A549 (cell line): ENCODE measurements at regions not wholly inside any gene's neighbourhood (a gene's known extent, or its start where the extent isn't known, plus 50 kb on each side); places are given as distances from the start of the nearest gene placed in this dataset.
A peak's percentile ranks its signal among the peaks of the same experiment; 100 is the strongest.

ENCODE experiments used
- ATAC-seq, 2 experiments: fragments of 200-7000 bp in 1 of 2; fragments of >200 bp in 1 of 2; cut with Nextera tagmentation in 1 of 2; cut with Tn5 transposase in 1 of 2; 3 replicates each; pipeline versions ENCODE4 v1.8.0 to v1.9.1; 2018 to 2020; ENCODE audit warnings: mild to moderate bottlenecking in 1 of 2, moderate library complexity in 1 of 2
- CTCF ChIA-PET: fragments of 300-600 bp; sonication (Branson Sonifier 250); formaldehyde crosslinking; extraction: SDS; loops from one replicate; lab custom pipeline; 2021; ENCODE audit warnings: antibody characterized with exemption, inconsistent platforms; lab: Yijun Ruan, JAX
- POLR2A ChIA-PET: fragments of 350-600 bp; formaldehyde crosslinking; extraction: SDS; loops from one replicate; lab custom pipeline; 2021; ENCODE audit warnings: antibody characterized with exemption, inconsistent platforms; lab: Yijun Ruan, JAX
- DNase-seq, 2 experiments: peaks; one replicate each; pipeline versions ENCODE4 v3.0.0 to v3.0.0-alpha.2; 2011 to 2016; ENCODE audit warnings: low read depth in 1 of 2, low spot score in 1 of 2
- FAIRE-seq: peaks from 2 replicates; lab custom pipeline; 2011; peaks lifted over from hg19 to GRCh38; lab: Jason Lieb, UNC
- H3K27ac ChIP-seq, 2 experiments: fragments of >200 bp; sonication (Bioruptor Twin); formaldehyde crosslinking; 3 replicates each; pipeline ENCODE4 v1.5.1; 2016 to 2017
- H3K4me1 ChIP-seq: fragments of >200 bp; sonication (Bioruptor Twin); formaldehyde crosslinking; 3 replicates; pipeline ENCODE4 v1.6.1; 2016
- H3K4me2 ChIP-seq: fragments of >200 bp; sonication (Bioruptor Twin); formaldehyde crosslinking; 3 replicates; pipeline ENCODE4 v1.6.1; 2016
- H3K4me3 ChIP-seq: fragments of >200 bp; sonication (Bioruptor Twin); formaldehyde crosslinking; 3 replicates; pipeline ENCODE4 v1.5.1; 2016
- H3K9me3 ChIP-seq: fragments of >200 bp; sonication (Bioruptor Twin); formaldehyde crosslinking; 3 replicates; pipeline ENCODE4 v1.6.1; 2016
- BHLHE40 ChIP-seq: IDR thresholded peaks from 2 replicates; pipeline ENCODE4 v1.6.1; 2012; ENCODE audit warnings: low read depth, low read length, inconsistent platforms
- CTCF ChIP-seq: fragments of >200 bp; sonication (Bioruptor Twin); formaldehyde crosslinking; IDR thresholded peaks from 3 replicates; pipeline ENCODE4 v1.5.1; 2016
- EHMT2 ChIP-seq: fragments of 200-600 bp; sonication (generic); IDR thresholded peaks from 2 replicates; pipeline ENCODE4 v1.6.1; 2016; ENCODE audit warnings: antibody characterized with exemption, low read depth, mild to moderate bottlenecking, moderate library complexity
- EP300 ChIP-seq, 2 experiments: fragments of >200 bp; sonication (Bioruptor Twin); formaldehyde crosslinking; IDR thresholded peaks; 2 replicates in 1 of 2; 3 replicates in 1 of 2; pipeline ENCODE4 v1.6.1; 2016 to 2017
- FOXS1 ChIP-seq: fragments of 250-450 bp; sonication (Bioruptor Pico); IDR thresholded peaks from 2 replicates; pipeline ENCODE4 v1.5.0; 2020; ENCODE audit warnings: mild to moderate bottlenecking, moderate library complexity
- HDAC2 ChIP-seq: fragments of 200-600 bp; sonication (generic); IDR thresholded peaks from 2 replicates; pipeline ENCODE4 v1.6.1; 2016
- HES2 ChIP-seq: fragments of >200 bp; sonication (Bioruptor Twin); formaldehyde crosslinking; IDR thresholded peaks from 2 replicates; pipeline ENCODE4 v1.6.1; 2016
- HEYL ChIP-seq: fragments of 250-450 bp; sonication (Bioruptor Pico); IDR thresholded peaks from 2 replicates; pipeline ENCODE4 v1.8.0; 2021; ENCODE audit warnings: mild to moderate bottlenecking, moderate library complexity
- HOXB13 ChIP-seq: fragments of 250-450 bp; sonication (Bioruptor Pico); IDR thresholded peaks from 2 replicates; pipeline ENCODE4 v1.5.0; 2020; ENCODE audit warnings: low read depth, mild to moderate bottlenecking, moderate library complexity
- HOXB5 ChIP-seq: fragments of 250-450 bp; sonication (Bioruptor Pico); IDR thresholded peaks from 2 replicates; pipeline ENCODE4 v1.5.0; 2020; ENCODE audit warnings: mild to moderate bottlenecking, moderate library complexity
- KDM1A ChIP-seq: fragments of 200-600 bp; sonication (generic); IDR thresholded peaks from 2 replicates; pipeline ENCODE4 v1.6.1; 2016; ENCODE audit warnings: low read depth, mild to moderate bottlenecking
- MAFK ChIP-seq: fragments of 450-650 bp; IDR thresholded peaks from 2 replicates; pipeline ENCODE4 v1.6.1; 2014; ENCODE audit not compliant: partially characterized antibody
- NR3C1 ChIP-seq: fragments of >200 bp; sonication (Bioruptor Twin); formaldehyde crosslinking; IDR thresholded peaks from 3 replicates; pipeline ENCODE4 v1.6.1; 2017
- PBX3 ChIP-seq: IDR thresholded peaks from 2 replicates; pipeline ENCODE4 v1.6.1; 2012
- RCOR1 ChIP-seq: fragments of 150-350 bp; IDR thresholded peaks from 2 replicates; pipeline ENCODE4 v1.6.1; 2014; ENCODE audit warnings: antibody characterized with exemption, low read length, low read depth
- REST ChIP-seq: fragments of 200-600 bp; sonication (generic); IDR thresholded peaks from 2 replicates; pipeline ENCODE4 v1.6.1; 2016; ENCODE audit warnings: antibody characterized with exemption, mild to moderate bottlenecking, moderate library complexity
- RNF2 ChIP-seq: fragments of 200-600 bp; sonication (generic); IDR thresholded peaks from 2 replicates; pipeline ENCODE4 v1.6.1; 2016; ENCODE audit warnings: low read depth, mild to moderate bottlenecking, antibody characterized with exemption, moderate library complexity, borderline replicate concordance
- TFCP2L1 ChIP-seq: fragments of 250-450 bp; sonication (Bioruptor Pico); IDR thresholded peaks from 2 replicates; pipeline ENCODE4 v1.5.0; 2021; ENCODE audit warnings: mild to moderate bottlenecking
- WGBS: methylation state at CpG from one replicate; pipeline ENCODE4 v1.1.6; 2017; ENCODE audit errors: missing lambda C conversion rate; 5-methylcytosine and 5-hydroxymethylcytosine counted together

DNA sequence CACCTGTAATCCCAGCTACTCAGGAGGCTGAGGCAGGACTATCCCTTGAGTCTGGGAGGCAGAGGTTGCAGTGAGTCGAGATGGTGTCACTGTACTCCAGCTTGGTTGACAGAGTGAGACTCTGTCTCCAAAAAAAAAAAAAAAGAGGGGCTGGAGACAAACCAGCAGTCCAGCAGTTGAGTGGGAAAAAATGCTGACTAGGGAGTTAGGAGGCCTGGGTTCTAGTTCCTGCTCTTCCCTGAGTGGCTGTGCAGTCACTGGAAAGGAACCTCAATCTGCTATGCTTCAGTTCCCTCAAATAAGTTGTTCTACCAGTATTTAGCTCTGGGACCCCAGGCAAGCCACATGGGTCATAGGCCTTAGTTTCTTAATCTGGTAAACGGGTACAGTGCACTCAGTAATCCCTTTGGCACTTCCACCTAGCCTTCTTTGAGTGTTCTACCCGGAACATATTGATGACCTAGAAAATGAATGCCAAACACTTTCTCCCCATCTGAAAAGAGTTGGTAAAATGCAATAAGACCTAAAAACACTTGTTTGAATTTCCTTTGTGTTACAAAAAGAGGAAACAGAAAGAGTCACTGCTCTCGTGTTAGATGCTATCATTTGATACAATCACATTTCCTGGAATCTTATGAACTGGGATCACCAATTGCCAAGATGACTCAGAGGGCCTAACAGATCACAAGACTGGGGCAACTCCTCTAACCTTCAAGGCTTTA lies 99.3 kb upstream of the EGFL6 start:
- Histone ChIP-seq H3K27ac (peak overlapping the region in 1 of 2 experiments; percentile 52; a peak in 3 of 6 replicates), H3K4me3 (no peak overlapping the region), H3K4me1 (peaks cover 7% of the 10 kb centered on the region; the same call in 1 of the 3 replicates), H3K4me2 (0 out of 3 replicates have a peak overlapping the region, but pooled peaks have one; percentile 14), H3K9me3 (no peaks in the 10 kb centered on the region)
- ATAC-seq (no peak), DNase-seq (peak in 1 of 2 experiments; percentile 14), FAIRE-seq (no peak)
- ChIA-PET POLR2A (no interaction called here), CTCF (interaction anchor here (1.1 to 1.5 kb wide), 3 partner anchors 18 to 524 kb away, joined by 3 to 4 read pairs (median 4); no protein-coding TSS in a partner anchor)
- 76% methylated on average over 4 of the region's 4 CpGs for WGBS
- TF ChIP-seq MAFK = peak; percentile 44
- TF ChIP-seq BHLHE40 = no peak

DNA sequence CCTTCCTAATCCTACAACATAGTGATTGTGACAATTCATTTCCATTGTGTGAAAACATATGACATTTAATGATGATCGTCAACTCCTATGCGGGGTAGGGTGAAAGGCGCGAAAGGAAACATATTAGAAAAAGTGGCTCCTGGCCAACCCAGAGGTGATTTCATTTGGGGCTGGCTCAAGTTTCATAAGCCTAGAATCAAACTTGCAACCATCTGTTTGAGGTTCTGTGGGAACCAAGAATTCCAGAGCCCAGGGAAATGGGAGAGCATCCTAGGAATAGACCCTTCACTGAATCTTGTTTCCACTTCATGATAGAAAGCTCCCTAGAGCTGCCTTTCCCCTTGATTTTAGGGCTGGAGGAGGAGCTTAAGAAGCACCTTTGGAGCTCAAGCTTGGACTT lies 101.3 kb upstream of the EGFL6 start:
- H3K4me2 ChIP-seq = no peak overlapping the region
- TF ChIP-seq PBX3 (no peak), EP300 (IDR thresholded peaks at IDR 0.05) (no peak), RNF2 (no peak), TFCP2L1 (no peak), HOXB13 (CRISPR knock-in tag) (no peak), KDM1A (no peak), REST (no peak), HDAC2 (no peak), CTCF (no peak), FOXS1 (CRISPR knock-in tag) (no peak), RCOR1 (no peak), EHMT2 (no peak)
- TF ChIP-seq, all 56 proteins: peak for 0
- Histone ChIP-seq H3K9me3 (no peaks in the 10 kb centered on the region), H3K27ac (no peak overlapping the region), H3K4me1 (peaks cover 7% of the 10 kb centered on the region; the same call in 1 of the 3 replicates), H3K4me3 (no peak overlapping the region)
- POLR2A ChIA-PET = no interaction called here
- WGBS = 89% methylated on average over 4 of the region's 4 CpGs
- CTCF ChIA-PET = interaction anchor here (0.6 kb wide), 1 partner anchor 16 kb away, joined by 3 read pairs; no protein-coding TSS in a partner anchor
- FAIRE-seq (no peak), ATAC-seq (no peak), DNase-seq (no peak)

DNA sequence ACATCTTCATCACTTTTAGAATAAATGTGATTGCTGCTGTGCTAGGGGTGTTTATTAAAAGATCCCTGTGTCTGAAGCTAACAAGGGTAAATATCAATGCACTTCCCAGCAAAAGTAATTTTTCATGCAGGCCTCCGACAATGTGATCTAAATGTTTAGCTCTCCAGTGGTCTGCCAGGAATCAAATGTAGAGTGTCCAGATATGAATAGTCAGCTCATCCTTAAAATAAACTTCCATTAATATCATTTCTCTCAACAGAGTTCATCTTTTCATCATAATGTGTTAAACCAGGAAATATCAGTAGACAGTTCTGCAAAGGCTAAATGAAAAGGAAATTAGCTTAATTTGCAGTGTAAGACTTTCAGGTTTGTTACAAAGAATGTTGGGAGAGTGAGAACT lies 102.2 kb upstream of the EGFL6 start:
- H3K4me3 ChIP-seq = no peak overlapping the region
- CTCF ChIA-PET = interaction anchor here (1.0 to 1.2 kb wide), 2 partner anchors 8 to 521 kb away, joined by 3 read pairs; no protein-coding TSS in a partner anchor
- FAIRE-seq (peak; percentile 36), DNase-seq (no peak), ATAC-seq (no peak)
- no peak overlapping the region for H3K4me2 ChIP-seq
- H3K4me1 ChIP-seq = peaks cover 7% of the 10 kb centered on the region; the same call in 1 of the 3 replicates
- POLR2A ChIA-PET = no interaction called here
- TF ChIP-seq HOXB5 (no peak), HES2 (no peak), NR3C1 (no peak), HEYL (CRISPR knock-in tag) (no peak)
- no peaks in the 10 kb centered on the region for H3K9me3 ChIP-seq
- no peak overlapping the region for H3K27ac ChIP-seq
- 94% methylated on average over 1 of the region's 1 CpG for WGBS
